A673 (cell line): ENCODE measurements at regions not wholly inside any gene's neighbourhood (a gene's known extent, or its start where the extent isn't known, plus 50 kb on each side); places are given as distances from the start of the nearest gene placed in this dataset.

ENCODE experiments used
- BruUV-seq: library from RNA; stranded (reverse); fragments of 400-500 nt; replicated peaks from 2 replicates; lab custom pipeline; 2021; lab: Mats Ljungman, UMichigan
- CTCF ChIA-PET: fragments of 300-600 bp; sonication (Branson Sonifier 250); formaldehyde crosslinking; loops from one replicate; lab custom pipeline; 2022; ENCODE audit warnings: antibody characterized with exemption; lab: Charles Lee
- POLR2A ChIA-PET: fragments of 300-600 bp; sonication (Branson Sonifier 250); formaldehyde crosslinking; loops from one replicate; lab custom pipeline; 2022; ENCODE audit warnings: antibody characterized with exemption; ENCODE audit not compliant: low non-redundant PET; lab: Charles Lee
- DNase-seq: peaks from one replicate; pipeline ENCODE4 v3.0.0-alpha.2; 2015; ENCODE audit warnings: low spot score
- H3K27ac ChIP-seq: fragments of 200-600 bp; sonication (generic); 2 replicates; pipeline ENCODE4 v1.5.1; 2016; ENCODE audit warnings: mixed run types, low read depth, mild to moderate bottlenecking, mixed read lengths, antibody characterized with exemption, low read length; ENCODE audit not compliant: poor library complexity, severe bottlenecking
- H3K27me3 ChIP-seq: fragments of 200-600 bp; sonication (generic); replicated peaks from 2 replicates; pipeline ENCODE4 v1.6.1; 2017; ENCODE audit warnings: mixed run types, low read depth, mild to moderate bottlenecking, mixed read lengths, antibody characterized with exemption, low read length; ENCODE audit not compliant: insufficient read depth, poor library complexity
- H3K36me3 ChIP-seq: fragments of 200-600 bp; sonication (generic); 2 replicates; pipeline ENCODE4 v1.6.1; 2016; ENCODE audit warnings: mixed run types, mild to moderate bottlenecking, mixed read lengths, antibody characterized with exemption, low read length; ENCODE audit not compliant: insufficient read depth, poor library complexity, severe bottlenecking
- H3K4me1 ChIP-seq: fragments of 200-600 bp; sonication (generic); 2 replicates; pipeline ENCODE4 v1.6.1; 2017; ENCODE audit warnings: mixed run types, mild to moderate bottlenecking, mixed read lengths, antibody characterized with exemption, low read length; ENCODE audit not compliant: insufficient read depth, poor library complexity, severe bottlenecking
- H3K4me3 ChIP-seq: fragments of 200-600 bp; sonication (generic); 2 replicates; pipeline ENCODE4 v1.5.1; 2016; ENCODE audit warnings: low read depth, mixed run types, mild to moderate bottlenecking, mixed read lengths, low read length; ENCODE audit not compliant: poor library complexity, severe bottlenecking
- H3K9me3 ChIP-seq: fragments of 200-600 bp; sonication (generic); 2 replicates; pipeline ENCODE4 v1.6.1; 2016; ENCODE audit warnings: mixed run types, low read depth, mild to moderate bottlenecking, mixed read lengths, antibody characterized with exemption, low read length; ENCODE audit not compliant: poor library complexity, severe bottlenecking
- EZH2 ChIP-seq: fragments of 200-600 bp; sonication (generic); IDR thresholded peaks from 2 replicates; pipeline ENCODE4 v1.6.1; 2017; ENCODE audit warnings: borderline replicate concordance, low read depth, mild to moderate bottlenecking, mixed read lengths, antibody characterized with exemption, low read length; ENCODE audit not compliant: poor library complexity, severe bottlenecking
- intact Hi-C: fragments of 100-400 bp; cut with micrococcal nuclease; formaldehyde crosslinking; loops from one replicate; pipeline ENCODE4 v1.10.0; 2022; ENCODE audit not compliant: unreplicated experiment
- TF ChIP-seq, protein P1 (sequence below): fragments of 300-800, 200-600 bp; sonication (generic); conservative IDR thresholded peaks from 2 replicates; pipeline ENCODE4 v1.5.1; 2017; ENCODE audit warnings: low read depth, mild to moderate bottlenecking, antibody characterized with exemption, low read length, moderate library complexity, mixed read lengths

- H3K36me3 ChIP-seq = no peaks in the 10 kb centered on the region
- intact Hi-C loops = no loop called here
These were observed 103.4 kb upstream of the PROX1 start for GRCh38 chr1:213884402-213884801.

GRCh38 chr1:213884942-213885341, 102.8 kb upstream of the PROX1 start:
- no peak overlapping the region for H3K4me3 ChIP-seq
- no TSS peak for BruUV-seq
- H3K9me3 ChIP-seq = no peaks in the 10 kb centered on the region
- H3K27me3 ChIP-seq = peaks cover 35% of the 10 kb centered on the region
- DNase-seq = no peak
- no peaks in the 10 kb centered on the region for H3K4me1 ChIP-seq
- intact Hi-C loops = no loop called here
- POLR2A ChIA-PET = no interaction called here
- H3K36me3 ChIP-seq = no peaks in the 10 kb centered on the region
- H3K27ac ChIP-seq = no peak overlapping the region
- CTCF ChIA-PET = no interaction called here
- TF ChIP-seq, protein P1, sequence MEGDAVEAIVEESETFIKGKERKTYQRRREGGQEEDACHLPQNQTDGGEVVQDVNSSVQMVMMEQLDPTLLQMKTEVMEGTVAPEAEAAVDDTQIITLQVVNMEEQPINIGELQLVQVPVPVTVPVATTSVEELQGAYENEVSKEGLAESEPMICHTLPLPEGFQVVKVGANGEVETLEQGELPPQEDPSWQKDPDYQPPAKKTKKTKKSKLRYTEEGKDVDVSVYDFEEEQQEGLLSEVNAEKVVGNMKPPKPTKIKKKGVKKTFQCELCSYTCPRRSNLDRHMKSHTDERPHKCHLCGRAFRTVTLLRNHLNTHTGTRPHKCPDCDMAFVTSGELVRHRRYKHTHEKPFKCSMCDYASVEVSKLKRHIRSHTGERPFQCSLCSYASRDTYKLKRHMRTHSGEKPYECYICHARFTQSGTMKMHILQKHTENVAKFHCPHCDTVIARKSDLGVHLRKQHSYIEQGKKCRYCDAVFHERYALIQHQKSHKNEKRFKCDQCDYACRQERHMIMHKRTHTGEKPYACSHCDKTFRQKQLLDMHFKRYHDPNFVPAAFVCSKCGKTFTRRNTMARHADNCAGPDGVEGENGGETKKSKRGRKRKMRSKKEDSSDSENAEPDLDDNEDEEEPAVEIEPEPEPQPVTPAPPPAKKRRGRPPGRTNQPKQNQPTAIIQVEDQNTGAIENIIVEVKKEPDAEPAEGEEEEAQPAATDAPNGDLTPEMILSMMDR = no peak
- TF ChIP-seq EZH2 = no peak

More at GRCh38 chr1:213884402-213884801, 103.4 kb upstream of the PROX1 start:
- TF ChIP-seq, protein P1 = no peak
- no peak for TF ChIP-seq EZH2
- Histone ChIP-seq H3K4me1 (no peaks in the 10 kb centered on the region), H3K4me3 (no peak overlapping the region), H3K27me3 (peaks cover 35% of the 10 kb centered on the region), H3K27ac (no peak overlapping the region), H3K9me3 (no peaks in the 10 kb centered on the region)
- no peak for DNase-seq
- POLR2A ChIA-PET = no interaction called here
- no TSS peak for BruUV-seq
- CTCF ChIA-PET = no interaction called here

GRCh38 chr1:213887842-213888241, 99.9 kb upstream of the PROX1 start:
- H3K27me3 ChIP-seq = peaks cover 47% of the 10 kb centered on the region
- CTCF ChIA-PET = no interaction called here
- POLR2A ChIA-PET = no interaction called here
- intact Hi-C loops = no loop called here
- no peak for DNase-seq
- H3K4me3 ChIP-seq = no peak overlapping the region
- no peak overlapping the region for H3K27ac ChIP-seq
- no peak for TF ChIP-seq EZH2
- TF ChIP-seq, protein P1 = no peak
- H3K36me3 ChIP-seq = no peaks in the 10 kb centered on the region
- H3K4me1 ChIP-seq = no peaks in the 10 kb centered on the region
- no TSS peak for BruUV-seq
- H3K9me3 ChIP-seq = no peaks in the 10 kb centered on the region
